ENCODE measurements at regions not wholly inside any gene's neighbourhood (a gene's known extent, or its start where the extent isn't known, plus 50 kb on each side); places are given as distances from the start of the nearest gene placed in this dataset.

DNA sequence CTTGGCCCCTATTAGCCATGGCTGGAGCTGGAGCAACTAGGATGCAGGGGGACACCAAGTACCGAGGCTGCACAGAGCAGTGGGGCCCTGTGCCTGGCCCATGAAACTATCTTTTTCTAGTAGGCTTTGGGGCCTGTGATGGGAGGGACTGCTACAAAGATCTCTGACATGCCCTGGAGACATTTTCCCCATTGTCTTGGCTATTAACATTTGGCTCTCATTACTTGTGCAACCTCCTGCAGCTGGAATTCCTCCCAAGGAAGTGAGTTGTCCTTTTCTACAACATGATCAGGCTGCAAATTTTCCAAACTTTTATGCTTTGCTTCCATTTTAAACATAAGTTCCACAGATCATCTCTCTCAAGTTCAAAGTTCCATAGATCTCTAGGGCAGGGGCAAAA is 174.7 kb upstream of the ANKFN1 start:
- Histone ChIP-seq H3K23me2 (ENCODE audit: low read depth, low read length) (peaks cover 3% of the 10 kb centered on the region; the same call in 1 of the 2 replicates), H4K8ac (ENCODE audit: extremely low read depth, insufficient read depth, low read length) (no peak overlapping the region), H3K4me1 (replicated peaks in 1 of 4; ENCODE audit: control insufficient read depth in 3 of 4, insufficient read depth in 4 of 4, low read length in 3 of 4) (no peaks in the 10 kb centered on the region), H2AK5ac (ENCODE audit: low read depth, low read length) (no peak overlapping the region), H2BK5ac (ENCODE audit: low read depth, low read length) (no peak overlapping the region), H3K4me2 (ENCODE audit: insufficient read depth in 1 of 2, low read depth in 2 of 2, low read length in 2 of 2) (no peak overlapping the region), H4K5ac (ENCODE audit: insufficient read length, low read depth, low read length) (no peak overlapping the region), H2BK15ac (ENCODE audit: low read length) (no peak overlapping the region), H3K79me1 (ENCODE audit: low read depth, low read length) (no peaks in the 10 kb centered on the region), H2BK12ac (ENCODE audit: low read depth, low read length) (no peak overlapping the region), H3K23ac (ENCODE audit: insufficient read length) (no peak overlapping the region), H2BK20ac (ENCODE audit: low read length) (no peak overlapping the region), H2BK120ac (replicated peaks; ENCODE audit: low read depth, low read length) (no peak overlapping the region), H4K20me1 (replicated peaks in 1 of 2; ENCODE audit: control insufficient read depth in 1 of 2, insufficient read depth in 2 of 2, low read length in 2 of 2) (no peaks in the 10 kb centered on the region), H3K9ac (replicated peaks in 1 of 4; ENCODE audit: extremely low read depth in 1 of 4, low read depth in 3 of 4, low read length in 3 of 4) (no peak overlapping the region), H3K27me3 (replicated peaks in 1 of 4; ENCODE audit: control insufficient read depth in 3 of 4, extremely low read depth in 1 of 4, insufficient read depth in 3 of 4, low read length in 3 of 4) (no peaks in the 10 kb centered on the region), H3K4ac (replicated peaks; ENCODE audit: insufficient read length, low read depth, low read length) (no peak overlapping the region), H3K14ac (ENCODE audit: insufficient read length) (no peak overlapping the region), H3K9me3 (ENCODE audit: insufficient read depth in 2 of 2, low read depth in 1 of 2, low read length in 1 of 2) (no peaks in the 10 kb centered on the region), H3K27ac (ENCODE audit: low read depth, low read length) (no peak overlapping the region), H3K18ac (ENCODE audit: extremely low read depth, low read length) (no peak overlapping the region), H3K4me3 (ENCODE audit: extremely low read depth in 1 of 4, insufficient read depth in 2 of 4, low read depth in 3 of 4, low read length in 4 of 4) (no peak overlapping the region), H3K36me3 (ENCODE audit: control insufficient read depth in 2 of 4, insufficient read depth in 4 of 4, low read length in 3 of 4) (no peaks in the 10 kb centered on the region), H3K56ac (replicated peaks; ENCODE audit: insufficient read length, low read depth, low read length) (no peak overlapping the region), H3K79me2 (ENCODE audit: control insufficient read depth in 1 of 2, insufficient read depth in 2 of 2, low read length in 2 of 2) (no peaks in the 10 kb centered on the region), H2AFZ (ENCODE audit: low read length) (no peak overlapping the region), H4K91ac (replicated peaks; ENCODE audit: insufficient read length, low read length) (no peak overlapping the region)
- no peak for TF ChIP-seq RXRA (IDR thresholded peaks at IDR 0.05; ENCODE audit: insufficient read depth, low read depth, low read length)
- ChIA-PET CTCF (ENCODE audit: partially characterized antibody) (no interaction called here), POLR2A (ENCODE audit: partially characterized antibody) (no interaction called here)
- 93% methylated on average over 1 of the region's 1 CpG; no CpG with 5 or more reads in 1 of the 2 experiments for WGBS, 2 experiments (ENCODE audit: extremely low coverage in 1 of 2, insufficient coverage in 1 of 2, insufficient read length in 1 of 2, insufficient replicate concordance in 2 of 2, low coverage in 1 of 2, low lambda C conversion rate in 2 of 2, missing lambda C conversion rate in 1 of 2)
- FAIRE-seq (no peak), DNase-seq (ENCODE audit: low read depth in 1 of 2, low spot score in 2 of 2) (no peak)
